ENCODE measurements at regions not wholly inside any gene's neighbourhood (a gene's known extent, or its start where the extent isn't known, plus 50 kb on each side); places are given as distances from the start of the nearest gene placed in this dataset.

DNA sequence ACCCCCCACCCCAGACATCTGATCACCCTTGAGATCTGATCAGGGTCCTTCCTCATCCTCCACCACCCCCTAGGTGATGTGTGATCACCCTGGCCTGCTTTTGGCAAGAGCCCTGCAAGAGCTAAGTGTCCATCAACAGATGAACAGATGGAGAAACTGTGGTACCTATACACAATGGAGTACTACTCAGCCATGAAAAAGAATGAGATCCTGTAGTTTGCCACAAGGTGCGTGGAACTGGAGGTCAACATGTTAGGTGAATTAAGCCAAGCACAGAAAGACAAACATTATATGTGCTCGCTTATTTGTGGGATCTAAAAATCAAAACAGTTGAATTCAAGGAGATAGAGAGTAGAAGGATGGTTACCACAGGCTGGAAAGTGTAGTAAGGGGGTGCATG, 209.1 kb downstream of the USP6NL start (continued):
- TF ChIP-seq, protein P1, sequence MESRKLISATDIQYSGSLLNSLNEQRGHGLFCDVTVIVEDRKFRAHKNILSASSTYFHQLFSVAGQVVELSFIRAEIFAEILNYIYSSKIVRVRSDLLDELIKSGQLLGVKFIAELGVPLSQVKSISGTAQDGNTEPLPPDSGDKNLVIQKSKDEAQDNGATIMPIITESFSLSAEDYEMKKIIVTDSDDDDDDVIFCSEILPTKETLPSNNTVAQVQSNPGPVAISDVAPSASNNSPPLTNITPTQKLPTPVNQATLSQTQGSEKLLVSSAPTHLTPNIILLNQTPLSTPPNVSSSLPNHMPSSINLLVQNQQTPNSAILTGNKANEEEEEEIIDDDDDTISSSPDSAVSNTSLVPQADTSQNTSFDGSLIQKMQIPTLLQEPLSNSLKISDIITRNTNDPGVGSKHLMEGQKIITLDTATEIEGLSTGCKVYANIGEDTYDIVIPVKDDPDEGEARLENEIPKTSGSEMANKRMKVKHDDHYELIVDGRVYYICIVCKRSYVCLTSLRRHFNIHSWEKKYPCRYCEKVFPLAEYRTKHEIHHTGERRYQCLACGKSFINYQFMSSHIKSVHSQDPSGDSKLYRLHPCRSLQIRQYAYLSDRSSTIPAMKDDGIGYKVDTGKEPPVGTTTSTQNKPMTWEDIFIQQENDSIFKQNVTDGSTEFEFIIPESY (IDR thresholded peaks at IDR 0.05; ENCODE audit: borderline replicate concordance, low read depth), result no peak

DNA sequence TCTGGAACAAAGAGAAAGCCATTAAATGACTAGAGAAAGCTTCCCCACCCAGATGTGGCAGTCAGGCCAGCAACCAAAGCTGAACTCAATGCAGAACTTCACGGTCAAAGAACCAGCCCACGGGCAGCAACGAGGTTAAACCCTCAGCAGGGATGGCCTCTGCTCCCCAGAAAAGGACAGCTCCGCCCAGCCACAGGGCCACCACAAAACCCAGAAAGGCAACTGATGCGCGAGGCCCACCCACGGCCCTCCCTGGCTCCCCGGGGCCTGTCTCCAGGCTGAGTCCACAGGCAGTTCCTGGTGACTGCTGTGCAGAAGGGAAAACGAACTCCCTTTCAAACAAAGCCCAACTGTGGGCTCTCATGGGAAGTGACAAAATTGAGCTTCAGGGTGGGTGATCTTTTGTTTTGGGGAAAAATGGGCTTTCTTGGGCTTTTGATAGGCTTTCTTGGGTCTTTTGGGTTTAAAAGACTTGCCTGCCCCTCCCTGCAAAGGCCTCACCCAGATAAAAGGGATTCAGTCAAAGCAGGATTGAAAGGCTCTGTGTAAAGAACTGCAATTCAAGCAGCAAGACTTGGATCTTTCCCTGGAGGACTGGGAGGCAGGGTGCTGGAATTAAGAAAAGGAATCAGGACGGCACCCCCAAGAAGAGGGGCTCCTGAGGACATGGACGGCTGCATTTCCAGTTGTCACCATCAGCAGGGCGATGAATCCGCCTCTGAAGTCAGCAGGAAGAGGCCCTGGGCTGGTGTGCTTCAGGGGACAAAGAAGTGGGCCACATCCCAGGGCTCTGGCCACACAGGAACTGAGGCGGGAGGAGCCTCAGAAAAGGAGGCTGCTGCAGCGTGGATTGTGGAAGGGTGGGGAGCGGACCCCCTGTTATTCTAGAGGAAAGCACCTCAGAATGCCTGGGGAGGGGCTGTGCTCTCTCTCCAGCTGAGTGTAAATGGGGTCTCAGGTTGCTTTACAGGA, 209.9 kb downstream of the USP6NL start:
- H3K27ac ChIP-seq (ENCODE audit: low read depth in 2 of 2, low read length in 1 of 2), result no peak overlapping the region
- 38% methylated on average over 5 of the region's 16 CpGs for WGBS (ENCODE audit: low lambda C conversion rate)
- no peaks in the 10 kb centered on the region for H3K27me3 ChIP-seq (ENCODE audit: insufficient read depth)
- no peak overlapping the region for H3K9ac ChIP-seq
- H3K36me3 ChIP-seq (replicated peaks in 1 of 2; ENCODE audit: control insufficient read depth in 1 of 2, insufficient read depth in 2 of 2, low read length in 1 of 2), result no peaks in the 10 kb centered on the region
- H3K4me2 ChIP-seq, result no peak overlapping the region
- no peaks in the 10 kb centered on the region for H3K9me2 ChIP-seq
- H3K79me2 ChIP-seq (ENCODE audit: insufficient read depth), result no peaks in the 10 kb centered on the region
- H3K4me3 ChIP-seq (ENCODE audit: low read depth in 2 of 2, low read length in 1 of 2), result no peak overlapping the region
- no peaks in the 10 kb centered on the region for H3K9me3 ChIP-seq
- TF ChIP-seq MEF2A (IDR thresholded peaks at IDR 0.05; ENCODE audit: borderline replicate concordance, low read depth) (no peak), JUND (IDR thresholded peaks at IDR 0.05) (no peak), RAD21 (IDR thresholded peaks at IDR 0.05; ENCODE audit: low read length) (no peak), TCF12 (IDR thresholded peaks at IDR 0.05) (no peak), NRF1 (IDR thresholded peaks at IDR 0.05; ENCODE audit: low read depth, low read length) (no peak), FOXJ3 (CRISPR knock-in tag; IDR thresholded peaks at IDR 0.05) (no peak), SMC3 (IDR thresholded peaks at IDR 0.05; ENCODE audit: low read depth, low read length) (no peak), RCOR1 (IDR thresholded peaks at IDR 0.05; ENCODE audit: low read length) (no peak), RFX5 (IDR thresholded peaks at IDR 0.05; ENCODE audit: low read length) (no peak)
- POLR2A ChIA-PET, result no interaction called here
- H2AFZ ChIP-seq (ENCODE audit: low read depth), result no peak overlapping the region
- no peak for DNase-seq
- CTCF ChIA-PET, result interaction anchor here (1.0 kb wide), 1 partner anchor 23 kb away, joined by 4 read pairs; no protein-coding TSS in a partner anchor
- H4K20me1 ChIP-seq (ENCODE audit: insufficient read depth), result no peaks in the 10 kb centered on the region
- H3K4me1 ChIP-seq (ENCODE audit: control insufficient read depth in 1 of 2, insufficient read depth in 2 of 2, low read depth in 1 of 2, low read length in 1 of 2), result no peaks in the 10 kb centered on the region
- H3F3A ChIP-seq (replicated peaks; ENCODE audit: insufficient read depth), result no peaks in the 10 kb centered on the region

DNA sequence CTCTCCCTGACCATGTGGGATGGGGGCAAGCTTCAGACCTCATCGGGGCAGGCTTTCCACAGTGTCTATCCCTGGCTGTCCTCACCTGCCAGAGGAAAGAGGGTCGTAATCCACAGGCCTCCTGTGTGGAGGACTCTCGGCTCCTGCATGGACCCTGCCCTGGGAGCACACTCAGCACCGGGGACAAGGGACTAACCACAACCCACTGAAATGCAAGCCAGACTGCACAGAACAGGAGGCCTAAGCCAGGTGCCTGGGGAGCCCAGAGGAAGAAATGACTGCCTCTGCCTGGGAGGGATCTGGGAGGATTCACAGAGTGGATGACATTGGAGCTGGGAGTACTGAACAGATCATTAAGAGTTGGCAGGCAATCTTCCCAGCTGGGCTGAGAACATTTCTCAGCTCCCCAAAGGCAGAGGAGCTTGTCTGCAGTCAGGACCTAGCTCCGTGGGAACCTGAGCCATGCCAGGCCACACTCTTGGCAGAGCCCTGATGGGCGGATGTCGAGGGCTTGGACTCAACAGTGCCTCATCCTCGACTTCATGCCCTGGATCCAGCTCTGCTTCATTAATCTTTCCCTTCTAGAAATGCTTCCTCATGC, 213.4 kb downstream of the USP6NL start:
- H3K4me3 ChIP-seq (ENCODE audit: low read depth in 2 of 2, low read length in 1 of 2), result no peak overlapping the region
- no peak overlapping the region for H3K4me2 ChIP-seq
- H3K9ac ChIP-seq, result no peak overlapping the region
- no peaks in the 10 kb centered on the region for H4K20me1 ChIP-seq (ENCODE audit: insufficient read depth)
- DNase-seq, result no peak
- ChIA-PET POLR2A (no interaction called here), CTCF (interaction anchor here (0.9 kb wide), 1 partner anchor 26 kb away, joined by 3 read pairs; no protein-coding TSS in a partner anchor)
- H3K9me3 ChIP-seq, result no peaks in the 10 kb centered on the region
- 26% methylated on average over 6 of the region's 8 CpGs for WGBS (ENCODE audit: low lambda C conversion rate)
- H3K79me2 ChIP-seq (ENCODE audit: insufficient read depth), result no peaks in the 10 kb centered on the region
- no peaks in the 10 kb centered on the region for H3K36me3 ChIP-seq (replicated peaks in 1 of 2; ENCODE audit: control insufficient read depth in 1 of 2, insufficient read depth in 2 of 2, low read length in 1 of 2)
- no peaks in the 10 kb centered on the region for H3K9me2 ChIP-seq
- H3K27me3 ChIP-seq (ENCODE audit: insufficient read depth), result no peaks in the 10 kb centered on the region
- H3K27ac ChIP-seq (ENCODE audit: low read depth in 2 of 2, low read length in 1 of 2), result no peak overlapping the region
- H3K4me1 ChIP-seq (ENCODE audit: control insufficient read depth in 1 of 2, insufficient read depth in 2 of 2, low read depth in 1 of 2, low read length in 1 of 2), result no peaks in the 10 kb centered on the region
- no peaks in the 10 kb centered on the region for H3F3A ChIP-seq (replicated peaks; ENCODE audit: insufficient read depth)
- H2AFZ ChIP-seq (ENCODE audit: low read depth), result no peak overlapping the region
- TF ChIP-seq, protein P2, sequence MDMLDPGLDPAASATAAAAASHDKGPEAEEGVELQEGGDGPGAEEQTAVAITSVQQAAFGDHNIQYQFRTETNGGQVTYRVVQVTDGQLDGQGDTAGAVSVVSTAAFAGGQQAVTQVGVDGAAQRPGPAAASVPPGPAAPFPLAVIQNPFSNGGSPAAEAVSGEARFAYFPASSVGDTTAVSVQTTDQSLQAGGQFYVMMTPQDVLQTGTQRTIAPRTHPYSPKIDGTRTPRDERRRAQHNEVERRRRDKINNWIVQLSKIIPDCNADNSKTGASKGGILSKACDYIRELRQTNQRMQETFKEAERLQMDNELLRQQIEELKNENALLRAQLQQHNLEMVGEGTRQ (IDR thresholded peaks at IDR 0.05; ENCODE audit: borderline replicate concordance, low read depth, low read length), result no peak
- TF ChIP-seq YY1 (IDR thresholded peaks at IDR 0.05; ENCODE audit: low read depth), result no peak
- TF ChIP-seq, protein P1 (IDR thresholded peaks at IDR 0.05; ENCODE audit: borderline replicate concordance, low read depth), result no peak
- TF ChIP-seq EZH2phosphoT487 (IDR thresholded peaks at IDR 0.05; ENCODE audit: borderline replicate concordance, low read depth), result no peak
- TF ChIP-seq TEAD4 (IDR thresholded peaks at IDR 0.05; ENCODE audit: borderline replicate concordance, insufficient read depth), result no peak
- no peak for TF ChIP-seq FOSL2 (IDR thresholded peaks at IDR 0.05; ENCODE audit: borderline replicate concordance, low read depth)
- no peak for TF ChIP-seq CHD2 (IDR thresholded peaks at IDR 0.05; ENCODE audit: low read length, partially characterized antibody)
- TF ChIP-seq SMC3 (IDR thresholded peaks at IDR 0.05; ENCODE audit: low read depth, low read length), result no peak
- TF ChIP-seq GABPA (IDR thresholded peaks at IDR 0.05; ENCODE audit: low read depth), result no peak
- TF ChIP-seq GATA2 (CRISPR knock-in tag; IDR thresholded peaks at IDR 0.05), result no peak
- no peak for TF ChIP-seq RFX5 (IDR thresholded peaks at IDR 0.05; ENCODE audit: low read length)
- no peak for TF ChIP-seq RXRA (IDR thresholded peaks at IDR 0.05; ENCODE audit: borderline replicate concordance, low read depth)
- no peak for TF ChIP-seq MEF2A (IDR thresholded peaks at IDR 0.05; ENCODE audit: borderline replicate concordance, low read depth)

Measured in SK-N-SH (cell line).